HG03097 (cell line): ENCODE measurements at regions not wholly inside any gene's neighbourhood (a gene's known extent, or its start where the extent isn't known, plus 50 kb on each side); places are given as distances from the start of the nearest gene placed in this dataset.
"Not testable (repeated sequence)": the region's sequence is repeated elsewhere in the genome, so short reads cannot be mapped to it uniquely, and the experiment has no call there.

Experiments used
- ATAC-seq: cut with Tn5 transposase; IDR thresholded peaks from one replicate; pipeline ENCODE4 v1.9.1; 2021; ENCODE audit not compliant: unreplicated experiment, low FRiP score

- no peak for ATAC-seq
These were observed 238.2 kb upstream of the KCNN2 start for GRCh38 chr5:114123654-114124053.

- no peak for ATAC-seq
These were observed 215.5 kb upstream of the KCNN2 start for GRCh38 chr5:114146398-114146797.

GRCh38 chr5:114148253-114148652 lies 213.6 kb upstream of the KCNN2 start:
- no peak for ATAC-seq

- not testable (repeated sequence) for ATAC-seq
These were observed 213.1 kb upstream of the KCNN2 start for GRCh38 chr5:114148728-114149127.

- no peak for ATAC-seq
These were observed 209.1 kb upstream of the KCNN2 start for GRCh38 chr5:114152656-114153360.

GRCh38 chr5:114153392-114153791 lies 208.5 kb upstream of the KCNN2 start:
- ATAC-seq, result no peak

- ATAC-seq, result no peak
These were observed 208.0 kb upstream of the KCNN2 start for GRCh38 chr5:114153833-114154232.

GRCh38 chr5:114166081-114166480 lies 195.8 kb upstream of the KCNN2 start:
- ATAC-seq, result no peak

GRCh38 chr5:114174131-114174530 lies 187.7 kb upstream of the KCNN2 start:
- ATAC-seq, result no peak

GRCh38 chr5:114174837-114175236 lies 187.0 kb upstream of the KCNN2 start:
- ATAC-seq, result no peak

GRCh38 chr5:114176356-114176755 lies 185.5 kb upstream of the KCNN2 start:
- ATAC-seq, result no peak

GRCh38 chr5:114179134-114179533 lies 182.7 kb upstream of the KCNN2 start:
- no peak for ATAC-seq

- no peak for ATAC-seq
These were observed 177.9 kb upstream of the KCNN2 start for GRCh38 chr5:114184006-114184405.

- ATAC-seq, result no peak
These were observed 176.6 kb upstream of the KCNN2 start for GRCh38 chr5:114185274-114185673.

- no peak for ATAC-seq
These were observed 170.4 kb upstream of the KCNN2 start for GRCh38 chr5:114191441-114191840.

- ATAC-seq, result no peak
These were observed 169.8 kb upstream of the KCNN2 start for GRCh38 chr5:114192108-114192507.

- ATAC-seq, result no peak
These were observed 160.5 kb upstream of the KCNN2 start for GRCh38 chr5:114201332-114201731.

- no peak for ATAC-seq
These were observed 156.9 kb upstream of the KCNN2 start for GRCh38 chr5:114204923-114205322.

GRCh38 chr5:114206640-114207039 lies 155.2 kb upstream of the KCNN2 start:
- no peak for ATAC-seq

- ATAC-seq, result no peak
These were observed 154.3 kb upstream of the KCNN2 start for GRCh38 chr5:114207615-114208014.

GRCh38 chr5:114208120-114208519 lies 153.8 kb upstream of the KCNN2 start:
- no peak for ATAC-seq

- ATAC-seq, result no peak
These were observed 153.3 kb upstream of the KCNN2 start for GRCh38 chr5:114208588-114208987.

- no peak for ATAC-seq
These were observed 151.2 kb upstream of the KCNN2 start for GRCh38 chr5:114210662-114211061.
